ENCODE measurements at regions not wholly inside any gene's neighbourhood (a gene's known extent, or its start where the extent isn't known, plus 50 kb on each side); places are given as distances from the start of the nearest gene placed in this dataset.

- H3K4me2 ChIP-seq (ENCODE audit: low read length): no peak overlapping the region
- H2AFZ ChIP-seq (ENCODE audit: low read depth, low read length): no peak overlapping the region
- no peaks in the 10 kb centered on the region for H3K9me3 ChIP-seq (ENCODE audit: low read length)
- no peak for TF ChIP-seq POLR2AphosphoS5 (IDR thresholded peaks at IDR 0.05)
- TF ChIP-seq TAF1 (IDR thresholded peaks at IDR 0.05; ENCODE audit: low read depth): no peak
- no peak for TF ChIP-seq SMC3 (conservative IDR thresholded peaks at IDR 0.05; ENCODE audit: poor library complexity)
- TF ChIP-seq EP300 (conservative IDR thresholded peaks at IDR 0.05; ENCODE audit: poor library complexity, severe bottlenecking): no peak
- TF ChIP-seq EZH2 (IDR thresholded peaks at IDR 0.05; ENCODE audit: borderline replicate concordance, insufficient read depth, low read length, poor library complexity, severe bottlenecking): no peak
- TF ChIP-seq RAD21 (conservative IDR thresholded peaks at IDR 0.05): no peak
- TF ChIP-seq CTCF (IDR thresholded peaks at IDR 0.05; ENCODE audit: poor library complexity, severe bottlenecking): no peak
- TF ChIP-seq MXI1 (conservative IDR thresholded peaks at IDR 0.05; ENCODE audit: poor library complexity, severe bottlenecking): no peak
- no peak for TF ChIP-seq REST (IDR thresholded peaks at IDR 0.05; ENCODE audit: borderline replicate concordance)
- H4K20me1 ChIP-seq (ENCODE audit: insufficient read depth): no peaks in the 10 kb centered on the region
- H3K4me3 ChIP-seq (ENCODE audit: low read length): no peak overlapping the region
- H3K9ac ChIP-seq (ENCODE audit: low read length): no peak overlapping the region
- H3K79me2 ChIP-seq (replicated peaks; ENCODE audit: insufficient read depth, low read length): no peaks in the 10 kb centered on the region
- H3F3A ChIP-seq (ENCODE audit: insufficient read depth, low read length, poor library complexity, severe bottlenecking): no peaks in the 10 kb centered on the region
- no peaks in the 10 kb centered on the region for H3K36me3 ChIP-seq (ENCODE audit: insufficient read depth, low read length)
- no peaks in the 10 kb centered on the region for H3K9me2 ChIP-seq (ENCODE audit: insufficient read depth, low read length)
- H3K27ac ChIP-seq (ENCODE audit: low read length): no peak overlapping the region
- H3K27me3 ChIP-seq (ENCODE audit: insufficient read depth, low read depth, low read length): no peaks in the 10 kb centered on the region
These were observed 53.5 kb upstream of the WAC start for GRCh38 chr10:28479425-28479865.

GRCh38 chr10:28479927-28480627 is 52.8 kb upstream of the WAC start:
- Histone ChIP-seq H3K27me3 (ENCODE audit: insufficient read depth, low read depth, low read length) (no peaks in the 10 kb centered on the region), H3K4me3 (ENCODE audit: low read length) (no peak overlapping the region), H3K9me2 (ENCODE audit: insufficient read depth, low read length) (no peaks in the 10 kb centered on the region), H3K79me2 (replicated peaks; ENCODE audit: insufficient read depth, low read length) (no peaks in the 10 kb centered on the region), H3K9me3 (ENCODE audit: low read length) (no peaks in the 10 kb centered on the region), H3K36me3 (ENCODE audit: insufficient read depth, low read length) (no peaks in the 10 kb centered on the region), H3F3A (ENCODE audit: insufficient read depth, low read length, poor library complexity, severe bottlenecking) (no peaks in the 10 kb centered on the region), H2AFZ (ENCODE audit: low read depth, low read length) (no peak overlapping the region), H4K20me1 (ENCODE audit: insufficient read depth) (no peaks in the 10 kb centered on the region), H3K9ac (ENCODE audit: low read length) (no peak overlapping the region), H3K27ac (ENCODE audit: low read length) (no peak overlapping the region), H3K4me2 (ENCODE audit: low read length) (no peak overlapping the region)
- TF ChIP-seq EP300 (conservative IDR thresholded peaks at IDR 0.05; ENCODE audit: poor library complexity, severe bottlenecking): no peak
- TF ChIP-seq POLR2AphosphoS5 (IDR thresholded peaks at IDR 0.05): no peak
- TF ChIP-seq MXI1 (conservative IDR thresholded peaks at IDR 0.05; ENCODE audit: poor library complexity, severe bottlenecking): no peak
- TF ChIP-seq RAD21 (conservative IDR thresholded peaks at IDR 0.05): no peak
- TF ChIP-seq CTCF (IDR thresholded peaks at IDR 0.05; ENCODE audit: poor library complexity, severe bottlenecking): no peak
- TF ChIP-seq REST (IDR thresholded peaks at IDR 0.05; ENCODE audit: borderline replicate concordance): no peak
- no peak for TF ChIP-seq EZH2 (IDR thresholded peaks at IDR 0.05; ENCODE audit: borderline replicate concordance, insufficient read depth, low read length, poor library complexity, severe bottlenecking)
- TF ChIP-seq TAF1 (IDR thresholded peaks at IDR 0.05; ENCODE audit: low read depth): no peak
